OCI-M2 (cell line): ENCODE measurements at regions not wholly inside any gene's neighbourhood (a gene's known extent, or its start where the extent isn't known, plus 50 kb on each side); places are given as distances from the start of the nearest gene placed in this dataset.

Source experiments
- DNase-seq: peaks from one replicate; lab custom pipeline; 2025; ENCODE audit not compliant: unreplicated experiment; lab: John Stamatoyannopoulos, UW

DNA sequence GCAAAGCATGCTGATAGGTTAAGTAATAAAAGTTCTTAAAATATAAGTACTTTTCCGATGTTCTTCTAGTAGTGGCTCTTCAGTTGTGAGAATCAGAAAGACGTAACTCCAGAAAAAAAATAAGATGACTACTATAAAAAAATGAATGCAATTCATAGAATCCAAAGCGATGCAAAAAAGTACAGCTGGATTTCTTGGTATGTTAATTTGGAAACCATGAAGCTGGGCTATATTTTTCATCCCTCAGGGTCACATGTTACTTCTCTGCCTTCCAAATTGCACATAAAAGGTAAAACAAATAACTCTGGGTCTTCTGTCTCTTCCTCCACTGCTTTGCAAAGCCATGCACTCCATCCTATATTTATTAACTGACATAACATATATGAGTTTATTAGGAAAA lies 843.9 kb upstream of the DPPA4 start:
- DNase-seq = no peak

DNA sequence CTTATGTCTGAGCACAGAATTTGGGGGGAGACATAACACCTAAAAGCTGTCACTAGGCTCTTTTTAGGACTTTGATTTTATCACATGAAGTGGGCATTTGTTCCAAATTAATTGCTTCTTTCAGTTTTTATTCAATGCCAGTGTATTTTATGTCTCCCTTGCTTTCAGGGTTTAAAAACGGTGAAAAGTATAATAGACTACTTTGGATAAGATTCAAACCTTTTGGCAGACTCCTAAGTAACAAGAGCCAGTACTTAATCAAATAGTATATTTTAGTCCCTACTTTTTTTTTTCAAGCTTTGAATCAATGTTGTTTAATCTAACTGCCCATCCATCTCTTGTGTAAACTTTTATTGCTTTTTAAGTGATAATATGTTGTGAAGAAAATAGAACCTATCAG lies 847.2 kb upstream of the DPPA4 start:
- no peak for DNase-seq

DNA sequence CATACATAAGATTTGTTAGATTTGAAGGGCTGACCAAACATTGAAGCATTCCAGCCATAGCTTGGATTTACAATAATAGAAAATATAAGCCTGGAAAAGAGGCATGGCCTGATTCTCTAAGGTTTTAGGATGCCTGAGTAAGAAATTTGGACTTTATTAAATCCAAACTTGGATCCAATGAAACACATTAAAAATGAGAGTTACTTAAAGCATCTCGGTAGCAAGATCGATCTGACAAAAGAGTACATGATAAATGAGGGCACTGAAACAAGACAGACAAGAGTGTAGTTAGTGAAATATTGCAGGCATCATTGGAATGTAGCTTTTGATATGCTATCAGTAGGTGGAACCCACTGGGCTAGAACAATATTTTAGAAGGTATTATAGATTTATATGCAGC lies 855.7 kb upstream of the DPPA4 start:
- no peak for DNase-seq

DNA sequence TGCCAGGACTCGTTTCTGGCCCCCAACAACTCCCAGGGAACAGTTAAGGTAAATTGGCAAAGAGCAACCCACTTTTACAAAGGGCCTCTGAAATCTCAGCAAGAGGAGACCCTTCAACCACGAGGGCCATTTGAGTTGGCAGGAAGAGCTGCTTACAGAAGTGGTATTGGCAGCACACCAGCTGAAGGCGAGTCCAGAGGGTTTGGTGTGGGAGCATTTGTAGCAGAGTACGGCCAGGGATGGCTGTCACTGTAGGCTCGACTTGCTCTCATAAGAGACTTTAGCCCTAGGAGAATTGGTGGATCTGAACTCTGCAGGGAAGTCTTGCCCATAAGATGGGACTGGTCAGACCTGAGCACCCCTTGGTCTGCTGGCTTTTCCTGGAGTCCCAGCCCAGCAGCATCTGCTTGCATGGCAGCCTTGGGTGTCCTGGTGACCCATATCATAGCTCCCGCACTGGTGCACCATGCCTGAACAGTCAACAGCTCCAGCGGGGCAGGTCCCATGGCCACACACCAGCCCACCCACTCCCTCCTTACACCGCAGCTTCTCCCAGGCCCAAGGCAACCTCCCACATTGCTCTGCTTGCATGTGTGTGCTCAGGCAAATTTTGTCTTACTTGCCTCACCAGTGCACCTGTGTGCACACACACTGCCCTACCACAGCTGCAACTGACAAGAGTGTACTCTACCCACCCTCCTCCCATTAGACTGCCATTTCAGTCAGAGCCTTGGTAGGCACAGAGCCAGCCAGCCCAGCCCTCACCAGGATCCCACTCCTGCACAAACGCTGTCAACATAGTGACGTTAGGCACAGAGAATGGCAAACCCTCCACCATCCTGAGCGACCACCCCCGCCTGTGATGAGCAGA lies 861.6 kb upstream of the DPPA4 start:
- no peak for DNase-seq

DNA sequence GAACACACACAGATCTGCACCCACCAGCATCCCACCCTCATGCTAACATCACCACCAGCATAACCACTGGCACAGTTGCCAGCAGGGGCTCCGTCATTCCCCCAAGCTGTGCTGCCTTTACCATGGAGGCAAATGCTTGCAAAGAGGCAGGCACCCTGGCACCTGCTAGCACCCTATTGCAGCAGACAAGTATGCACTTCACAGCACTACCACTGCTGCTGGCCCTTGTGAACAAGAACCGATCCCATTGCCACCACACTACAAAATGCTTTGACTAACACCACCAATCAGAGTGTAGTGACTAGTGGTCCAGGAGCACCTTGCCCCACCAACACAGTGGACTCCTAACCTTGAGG lies 862.2 kb upstream of the DPPA4 start:
- no peak for DNase-seq

DNA sequence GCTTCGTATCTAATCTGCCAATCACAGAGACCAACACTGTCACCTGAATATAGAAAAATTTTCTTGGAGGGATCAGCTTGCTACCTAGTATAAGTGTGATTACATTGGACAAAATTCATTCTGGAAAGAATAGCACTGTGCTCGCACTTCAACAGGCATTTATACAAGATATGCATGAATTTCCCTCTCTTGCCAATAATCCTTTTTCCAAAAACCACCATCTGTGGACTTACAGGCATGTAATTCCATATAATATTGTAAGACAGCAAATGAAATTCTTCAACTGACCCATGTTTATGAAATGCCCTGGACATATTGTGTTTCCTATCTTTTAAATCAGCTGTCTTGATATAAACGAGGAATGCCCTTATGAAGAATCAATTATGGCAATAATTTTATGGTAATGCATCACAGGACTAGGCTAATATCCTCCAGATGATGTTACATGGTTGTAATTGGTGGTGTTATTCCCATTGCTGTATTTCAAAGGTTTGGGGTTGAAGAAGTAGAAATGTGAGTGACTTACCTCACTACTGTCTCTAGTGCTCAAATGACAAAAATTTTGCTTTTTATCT lies 861.4 kb upstream of the NECTIN3 start:
- no peak for DNase-seq

DNA sequence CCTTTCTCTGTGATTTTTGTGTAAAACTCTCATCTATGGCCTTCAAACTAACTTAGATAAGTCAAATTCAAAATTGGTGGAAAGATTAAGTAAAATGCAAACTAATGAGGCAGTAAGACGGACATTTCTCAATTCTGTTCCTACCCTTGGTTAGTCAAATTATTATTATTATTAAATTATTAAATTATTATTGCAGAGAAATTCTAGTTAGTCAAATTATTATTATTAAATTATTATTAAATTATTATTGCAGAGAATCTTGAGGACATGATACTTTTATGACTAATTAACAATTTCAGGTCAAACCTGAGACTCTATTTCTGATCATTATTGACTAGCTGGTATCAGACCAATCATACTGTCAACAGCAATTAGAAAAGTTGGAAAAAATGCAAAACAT lies 845.0 kb upstream of the NECTIN3 start:
- DNase-seq = no peak

DNA sequence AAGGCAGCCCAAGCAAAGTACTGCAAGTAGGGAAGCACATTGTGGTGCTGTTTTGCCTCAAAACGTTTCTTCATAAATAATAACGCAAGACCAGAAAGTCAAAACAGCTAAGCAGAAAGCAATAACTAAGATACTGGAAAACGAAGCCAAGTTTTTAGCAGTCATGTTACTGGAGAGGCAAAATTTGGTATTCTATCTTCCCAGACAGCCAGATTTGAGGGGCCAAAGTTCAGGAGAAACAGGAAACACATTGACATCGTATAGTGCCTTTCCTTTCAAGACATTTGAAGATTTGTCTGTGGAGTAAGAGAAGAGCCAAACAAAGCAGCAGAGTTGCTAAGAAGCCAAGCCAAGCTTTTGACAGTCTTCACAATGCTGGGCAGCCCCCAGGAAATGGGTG lies 843.6 kb upstream of the NECTIN3 start:
- no peak for DNase-seq

DNA sequence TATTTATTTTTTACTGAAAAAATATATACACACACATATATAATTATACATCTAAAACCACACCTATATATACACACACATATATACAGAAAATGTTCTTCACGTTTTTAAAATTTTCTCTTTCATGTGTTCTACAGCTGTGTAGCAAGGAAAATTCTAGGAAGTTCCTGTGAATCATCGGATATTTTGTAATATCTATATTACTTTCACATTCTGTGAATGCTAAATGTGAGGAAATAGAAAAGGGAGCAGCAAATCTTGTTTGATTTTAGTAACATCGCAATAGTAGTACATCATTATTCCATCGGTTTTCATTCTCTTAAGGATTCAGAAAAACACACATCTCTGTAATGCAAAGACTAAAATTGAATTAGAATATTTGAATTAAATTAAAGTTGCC lies 836.8 kb upstream of the NECTIN3 start:
- DNase-seq = no peak

DNA sequence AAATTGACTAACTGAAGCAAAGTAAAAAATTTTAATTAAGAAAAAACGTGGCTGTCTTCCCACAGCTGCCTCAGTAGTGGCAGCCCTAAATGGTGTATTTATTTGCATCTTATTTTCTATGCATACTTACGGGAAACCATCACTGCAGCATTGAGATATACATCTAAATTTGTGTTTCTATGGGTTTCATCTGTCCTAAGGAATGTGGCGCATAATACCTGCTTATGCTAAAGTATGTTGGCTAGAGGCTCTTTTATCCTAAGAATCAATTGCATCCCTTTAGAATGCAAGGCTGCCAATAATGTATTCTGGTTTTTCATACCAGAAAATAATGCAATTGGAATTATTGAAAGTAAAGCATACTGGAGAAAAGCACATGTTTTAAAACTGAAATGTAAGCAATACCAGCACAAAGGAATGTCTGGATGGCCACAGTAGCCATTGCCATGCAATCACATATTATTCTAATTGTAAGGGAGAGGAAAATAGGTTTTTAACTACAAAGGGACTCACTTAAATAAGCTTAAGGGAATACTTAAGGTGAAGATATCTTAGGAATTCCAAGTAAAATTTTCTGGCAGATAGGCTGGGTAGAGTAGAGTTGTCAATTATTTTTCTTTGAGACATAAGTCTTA lies 834.5 kb upstream of the NECTIN3 start:
- DNase-seq = no peak

DNA sequence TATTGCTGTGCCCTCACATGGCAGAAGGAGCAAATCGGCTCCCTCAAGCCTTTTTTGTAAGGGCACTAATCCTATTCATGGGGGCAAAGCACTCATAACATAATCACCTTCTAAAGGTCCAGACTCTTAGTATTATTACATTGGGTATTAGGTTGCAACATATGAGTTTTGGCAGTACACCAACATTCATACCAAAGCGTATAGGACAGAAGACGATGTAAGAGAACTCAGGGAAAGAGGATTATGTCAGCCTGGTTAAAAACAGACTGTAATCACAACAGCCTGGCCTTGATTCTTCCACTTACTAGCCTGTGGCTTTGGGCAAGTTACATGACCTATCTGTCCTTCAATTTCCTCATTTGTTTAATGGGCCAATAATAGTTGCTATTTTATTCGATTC lies 828.5 kb upstream of the NECTIN3 start:
- no peak for DNase-seq

DNA sequence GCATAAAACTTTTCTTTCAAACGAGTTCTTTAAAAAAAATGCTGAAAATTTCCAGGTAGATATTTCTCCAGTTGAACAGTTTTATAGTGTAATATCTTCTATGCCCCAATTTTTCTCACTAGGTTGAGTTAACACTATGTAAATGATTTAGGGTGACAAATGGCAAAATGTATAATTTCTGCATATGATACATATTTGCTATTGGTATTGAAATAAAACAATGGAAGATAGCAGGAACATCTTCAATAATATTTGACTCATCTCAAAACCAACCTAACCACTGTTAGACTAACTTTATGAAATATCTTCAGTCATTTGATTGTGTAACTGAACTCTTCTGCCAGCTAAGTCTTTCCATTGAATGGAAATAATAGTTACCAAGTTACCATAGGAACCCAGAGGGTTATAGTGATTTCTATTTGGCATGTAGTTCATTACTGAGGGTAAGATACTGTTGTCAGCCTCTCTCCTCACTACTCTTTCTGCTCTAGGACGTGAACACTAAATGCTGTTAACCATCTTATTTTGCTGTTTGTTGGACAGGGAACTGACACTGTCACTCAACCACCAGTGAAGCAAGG lies 824.7 kb upstream of the NECTIN3 start:
- no peak for DNase-seq

DNA sequence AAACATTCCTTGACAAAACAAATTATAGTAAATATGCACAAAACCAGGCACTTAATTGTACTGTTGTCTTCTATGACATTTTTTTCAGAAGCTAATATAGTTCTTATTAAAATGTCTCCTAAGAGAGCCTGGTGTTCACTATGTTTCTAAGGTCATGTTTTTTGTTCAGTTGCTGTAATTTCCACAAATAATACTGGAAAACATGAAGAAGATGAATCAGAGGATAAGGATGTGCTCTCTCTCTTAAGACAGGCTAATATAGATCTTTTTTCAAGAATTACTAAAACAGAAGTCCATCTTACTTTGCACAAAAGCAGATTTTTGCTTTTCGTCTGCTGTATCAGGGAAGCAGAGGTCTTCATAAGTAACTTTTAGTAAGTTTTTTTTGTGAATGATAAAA lies 823.0 kb upstream of the NECTIN3 start:
- DNase-seq = no peak

DNA sequence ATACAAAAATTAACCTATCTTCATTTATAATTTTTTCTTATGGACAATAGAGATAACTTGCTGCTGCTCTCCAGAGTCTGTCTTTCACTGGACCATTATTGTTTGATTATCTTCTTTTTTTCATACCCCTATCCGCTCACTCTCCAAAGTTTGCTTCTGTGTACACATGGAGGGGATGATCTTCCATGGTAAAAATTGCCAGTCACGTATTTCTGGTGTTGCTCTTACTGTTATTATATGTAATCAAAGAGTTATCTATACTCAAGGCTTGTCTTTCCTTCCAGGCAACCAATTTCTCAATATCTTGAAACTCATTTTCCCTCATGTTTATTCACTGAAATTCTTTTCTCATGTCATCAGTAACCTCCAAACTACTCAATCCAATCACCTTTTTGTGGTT lies 817.8 kb upstream of the NECTIN3 start:
- DNase-seq = no peak

DNA sequence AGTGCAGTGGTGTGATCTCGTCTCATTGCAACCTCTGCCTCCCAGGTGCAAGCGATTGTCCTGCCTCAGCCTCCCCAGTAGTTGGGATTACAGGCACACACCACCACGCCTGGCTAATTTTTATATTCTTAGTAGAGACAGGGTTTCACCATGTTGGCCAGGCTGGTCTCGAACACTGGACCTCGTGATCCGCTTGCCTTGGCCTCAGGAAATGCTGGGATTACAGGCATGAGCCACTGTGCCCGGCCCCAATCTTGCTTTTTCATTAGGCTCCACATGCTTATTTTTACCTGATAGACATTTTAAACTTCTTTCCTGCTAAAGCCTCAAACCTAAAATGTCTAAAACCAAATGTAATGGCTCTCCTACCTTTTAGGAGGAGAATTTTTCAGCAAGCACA lies 817.0 kb upstream of the NECTIN3 start:
- DNase-seq = no peak

DNA sequence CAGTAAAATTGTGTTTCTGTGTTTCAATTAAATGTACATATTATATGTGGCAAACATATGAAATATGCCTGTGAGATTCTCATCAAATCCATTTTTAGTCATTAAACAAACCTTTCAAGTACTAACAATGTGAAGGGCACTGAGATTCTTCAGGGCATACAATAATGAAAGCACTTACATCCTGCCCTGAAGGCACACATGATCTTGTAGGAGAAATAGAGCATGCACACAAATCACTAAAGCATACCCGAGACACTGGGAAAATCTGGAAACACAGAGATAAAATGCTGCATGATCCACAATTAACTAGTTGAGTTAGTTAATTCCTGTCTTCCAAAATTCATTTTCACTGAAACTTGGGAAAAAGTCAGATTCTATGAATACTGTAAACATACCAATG lies 810.5 kb upstream of the NECTIN3 start:
- no peak for DNase-seq

DNA sequence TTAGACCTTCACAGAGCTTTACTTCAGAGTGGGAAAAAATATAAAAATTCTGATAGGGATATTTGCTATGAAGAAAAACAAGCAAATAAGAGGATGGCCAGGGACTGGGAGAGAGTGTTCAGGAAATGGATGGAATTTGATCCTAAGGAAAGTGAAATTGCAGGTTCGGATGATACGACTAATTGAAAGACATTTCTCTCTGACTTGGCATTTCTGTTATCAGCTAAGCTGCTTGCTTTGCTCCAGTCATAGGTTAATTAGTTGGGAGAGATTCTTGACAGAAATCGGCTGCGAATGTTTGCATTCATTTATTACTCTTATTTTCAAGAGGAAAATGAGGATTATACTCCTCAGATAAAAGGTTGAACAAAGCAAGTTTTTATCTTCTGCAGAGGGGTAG lies 808.7 kb upstream of the NECTIN3 start:
- no peak for DNase-seq

DNA sequence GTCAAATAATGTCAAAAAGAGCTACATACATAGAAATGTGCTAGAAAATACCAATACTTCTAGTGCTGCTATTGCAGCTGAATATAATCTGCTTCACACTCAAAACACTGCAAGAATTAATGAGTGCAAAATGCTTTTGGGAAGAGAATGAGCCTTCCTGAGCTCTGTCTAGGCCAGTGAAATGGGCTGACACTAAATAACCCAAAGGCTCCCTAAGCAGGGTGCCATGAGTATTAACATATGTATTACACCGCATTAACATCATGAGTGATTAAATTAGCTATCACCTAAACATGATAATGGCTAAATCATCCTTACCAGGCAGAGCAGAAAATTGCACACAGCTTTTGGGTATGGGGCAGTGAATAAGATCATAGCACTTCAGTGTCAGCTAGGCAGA lies 806.3 kb upstream of the NECTIN3 start:
- DNase-seq = no peak

DNA sequence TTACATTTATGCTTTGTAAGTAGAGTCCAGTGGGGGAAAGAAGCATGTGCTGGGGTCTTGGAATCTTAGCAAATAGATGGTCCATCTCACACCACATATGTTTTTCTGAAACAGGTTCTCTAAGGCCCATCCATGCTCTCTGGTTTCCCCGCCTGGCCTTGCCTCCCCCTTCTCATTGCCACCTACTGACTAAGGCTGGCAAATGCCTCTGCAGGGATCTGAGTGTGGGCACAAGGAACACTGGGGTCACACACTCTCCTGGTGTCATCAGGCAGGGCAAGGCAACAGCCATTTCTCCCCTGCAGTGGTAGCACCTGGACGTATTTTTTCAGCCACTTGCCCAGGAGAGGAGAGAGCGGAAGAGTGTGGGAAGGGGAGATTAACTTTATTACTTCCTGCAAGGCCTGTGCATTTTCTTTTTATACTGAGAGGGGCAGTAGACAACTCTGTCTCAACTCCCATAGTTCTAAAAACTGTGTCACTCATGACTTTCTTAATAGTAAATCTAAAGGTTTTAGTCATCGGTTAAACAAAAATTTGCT lies 804.2 kb upstream of the NECTIN3 start:
- DNase-seq = no peak

DNA sequence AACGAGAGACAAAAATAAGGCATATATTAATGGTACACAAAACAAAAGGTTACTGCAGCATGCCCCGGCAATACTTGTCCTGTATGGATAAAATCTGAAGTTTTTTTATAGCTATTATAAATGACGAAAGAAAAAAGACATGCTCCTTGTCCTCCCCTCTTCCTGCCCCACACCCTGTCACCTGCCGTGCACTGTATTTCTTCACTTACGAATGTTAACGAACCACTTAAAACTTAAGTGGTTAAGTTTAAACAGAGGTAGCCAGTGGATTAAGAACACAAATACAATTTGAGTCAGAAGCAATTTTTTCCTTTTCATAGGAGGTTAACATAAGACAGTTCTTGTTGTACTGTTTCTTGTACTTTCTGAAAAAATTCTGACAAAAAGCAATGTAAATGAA lies 799.1 kb upstream of the NECTIN3 start:
- no peak for DNase-seq

DNA sequence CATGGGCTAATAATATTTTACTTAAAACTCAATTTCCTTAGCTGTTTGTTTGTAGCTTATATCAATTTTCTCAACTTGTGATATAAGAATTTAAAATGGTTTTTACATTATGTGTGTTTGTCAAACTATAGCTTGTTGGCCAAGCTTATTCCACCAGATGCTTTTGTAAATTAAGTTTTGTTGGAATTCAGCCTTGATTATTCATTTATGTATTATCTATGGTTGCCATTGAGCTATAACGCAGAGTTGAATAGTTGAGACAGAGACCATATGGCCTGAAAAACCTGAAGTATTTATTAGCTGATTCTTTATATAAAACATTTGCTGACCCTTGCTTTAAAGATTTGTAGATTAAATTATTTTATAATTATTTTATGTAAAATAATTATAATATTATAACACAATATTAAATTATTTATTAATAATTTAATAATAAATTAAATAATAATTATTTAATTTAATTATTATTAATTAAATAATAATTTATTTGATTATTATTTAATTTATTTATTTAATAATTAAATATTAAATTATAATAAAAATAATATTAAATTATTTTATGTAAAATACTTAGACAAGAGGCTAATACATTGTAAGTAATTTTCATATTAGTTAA lies 779.6 kb upstream of the NECTIN3 start:
- DNase-seq = no peak

DNA sequence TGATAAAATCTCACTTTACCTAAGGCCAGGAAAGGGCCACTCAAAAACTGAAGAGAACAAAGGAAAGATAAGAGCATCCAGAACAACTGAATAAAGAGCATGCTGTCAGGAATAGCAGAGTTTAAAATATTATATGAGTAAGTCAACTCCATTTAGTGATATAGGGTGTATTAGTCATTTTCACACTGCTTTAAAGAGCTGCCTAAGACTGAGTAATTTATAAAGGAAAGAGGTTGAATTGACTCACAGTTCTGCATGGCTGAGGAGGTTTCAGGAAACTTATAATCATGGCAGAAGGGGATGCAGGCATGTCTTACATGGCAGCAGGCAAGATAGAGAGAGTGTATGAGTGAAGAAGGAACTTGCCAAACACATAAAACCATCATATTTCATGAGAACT lies 778.0 kb upstream of the NECTIN3 start:
- no peak for DNase-seq
